Peyer's patch (tissue), 4 donors: ENCODE measurements at regions not wholly inside any gene's neighbourhood (a gene's known extent, or its start where the extent isn't known, plus 50 kb on each side); places are given as distances from the start of the nearest gene placed in this dataset.

Experiments
- CTCF ChIP-seq, 6 experiments: fragments of 450-650 bp in 4 of 6; fragments of 200-600 bp in 2 of 6; sonication (generic) in 1 of 6; IDR thresholded peaks; one replicate each; pipeline ENCODE4 v1.5.1; 2017 to 2019; ENCODE audit warnings: antibody characterized with exemption in 6 of 6, mild to moderate bottlenecking in 3 of 6, moderate library complexity in 1 of 6
- POLR2A ChIP-seq, 2 donors: fragments of 450-650 bp; IDR thresholded peaks; one replicate each; pipeline ENCODE4 v1.5.1; 2017; ENCODE audit warnings: antibody characterized with exemption in 2 of 2, mild to moderate bottlenecking in 2 of 2, moderate library complexity in 2 of 2

DNA sequence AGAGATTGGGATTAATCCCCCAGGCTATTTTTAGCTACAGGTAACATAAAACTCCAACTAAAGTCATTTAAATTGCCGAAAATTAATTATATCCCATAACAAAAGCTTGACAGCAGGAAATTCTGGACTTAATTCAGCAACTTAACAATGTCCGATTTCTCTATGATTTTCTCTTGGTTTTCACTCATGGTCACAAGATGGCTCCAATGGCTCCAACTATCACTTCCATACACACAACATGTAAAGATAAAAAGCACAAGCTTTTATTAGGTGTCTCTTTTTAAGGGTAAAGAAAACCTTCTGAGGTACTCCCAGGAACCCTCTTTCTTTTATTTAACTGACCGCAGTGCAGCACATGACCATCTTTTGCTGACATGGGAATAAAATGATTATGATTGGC is 363.5 kb upstream of the PTBP2 start:
- TF ChIP-seq CTCF (IDR thresholded peaks at IDR 0.05): no peak
- TF ChIP-seq POLR2A (IDR thresholded peaks at IDR 0.05): no peak
